Ramos (cell line): ENCODE measurements at regions not wholly inside any gene's neighbourhood (a gene's known extent, or its start where the extent isn't known, plus 50 kb on each side); places are given as distances from the start of the nearest gene placed in this dataset.

Source experiments
- in situ Hi-C: fragments of 300-500 bp; cut with MboI; formaldehyde crosslinking; loops from one replicate; pipeline ENCODE4 v1.14.3; 2022; ENCODE audit warnings: low sequenced_read_pairs; ENCODE audit not compliant: unreplicated experiment

DNA sequence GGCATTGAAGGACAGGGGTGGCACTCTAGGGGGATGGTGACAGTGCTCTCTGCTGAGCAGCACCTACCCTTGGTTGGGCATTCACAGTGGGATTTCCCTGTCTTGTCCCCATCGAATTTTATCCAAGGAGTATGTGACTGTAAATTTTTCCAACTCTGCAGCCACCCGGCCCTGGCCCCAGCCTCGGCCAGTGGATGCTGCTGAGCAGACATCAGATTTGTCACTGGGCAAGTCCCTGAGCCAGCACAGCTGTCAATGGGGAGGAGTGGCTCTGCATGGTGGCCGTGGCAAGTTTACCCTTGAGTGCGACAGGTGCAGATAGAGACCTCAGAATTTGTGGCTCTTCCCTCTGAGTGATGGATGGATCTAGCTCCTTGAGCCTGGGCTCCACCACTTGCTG lies 240.2 kb upstream of the CSF3R start:
- in situ Hi-C loops = loop anchor here (25.0 kb wide), 1 partner anchor 314 kb away; the partner anchor contains the start of gene GRIK3

DNA sequence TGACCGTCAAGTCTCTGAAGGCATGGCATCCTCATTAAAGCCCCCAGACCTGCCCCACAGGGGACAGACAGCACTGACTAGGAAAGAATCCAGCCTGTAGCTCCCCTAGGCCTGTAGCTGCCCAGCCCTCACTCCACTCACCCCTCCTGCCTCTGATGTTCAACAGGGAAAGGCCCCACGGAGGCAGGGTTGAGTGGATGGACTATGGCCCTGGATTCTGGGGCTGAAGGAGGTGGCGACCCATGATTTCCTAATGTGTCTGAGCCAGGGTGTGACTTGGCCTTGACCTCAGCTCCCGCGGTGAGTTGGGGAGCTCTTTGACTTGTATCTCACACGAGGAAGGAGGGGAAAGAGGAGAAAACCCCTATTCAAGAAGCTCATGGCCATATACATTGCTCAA lies 238.5 kb upstream of the CSF3R start:
- in situ Hi-C loops = loop anchor here (25.0 kb wide), 1 partner anchor 316 kb away; the partner anchor contains the start of gene GRIK3

DNA sequence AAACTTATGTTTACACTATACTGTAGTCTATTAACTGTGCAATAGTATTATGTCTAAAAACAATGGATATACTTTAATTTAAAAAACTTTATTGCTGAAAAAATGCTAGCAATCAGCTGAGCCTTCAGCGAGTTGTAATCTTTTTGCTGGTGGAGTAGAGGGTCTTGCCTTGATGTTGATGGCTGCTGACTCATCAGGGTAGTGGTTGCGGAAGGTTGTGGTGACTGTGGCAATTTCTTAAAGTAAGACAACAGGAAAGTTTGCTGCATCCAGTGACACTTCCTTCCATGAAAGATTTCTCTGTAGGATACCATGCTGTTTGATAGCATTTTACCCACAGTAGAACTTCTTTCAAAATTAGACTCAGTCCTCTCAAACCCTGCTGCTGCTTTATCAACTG lies 234.7 kb upstream of the CSF3R start:
- in situ Hi-C loops = loop anchor here (25.0 kb wide), 1 partner anchor 320 kb away; the partner anchor contains the start of gene GRIK3

DNA sequence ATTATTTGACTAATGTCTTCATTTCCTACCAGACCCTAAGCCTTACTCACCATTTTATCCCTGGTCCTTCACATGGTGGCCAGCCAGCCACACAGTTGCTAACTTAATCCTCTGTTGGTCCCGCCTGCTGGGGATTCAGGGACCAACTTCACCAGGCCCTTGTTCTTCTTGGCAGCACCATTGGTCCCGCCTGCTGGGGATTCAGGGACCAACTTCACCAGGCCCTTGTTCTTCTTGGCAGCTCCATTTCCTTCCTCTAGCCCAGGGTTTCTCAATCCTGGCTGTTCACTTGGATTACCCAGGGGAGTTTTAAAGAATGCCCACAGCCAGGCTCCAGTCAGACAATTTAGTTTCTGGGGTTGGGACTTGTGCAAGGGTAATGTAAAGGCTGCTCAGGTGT lies 233.1 kb upstream of the CSF3R start:
- in situ Hi-C loops = loop anchor here (25.0 kb wide), 1 partner anchor 322 kb away; the partner anchor contains the start of gene GRIK3

DNA sequence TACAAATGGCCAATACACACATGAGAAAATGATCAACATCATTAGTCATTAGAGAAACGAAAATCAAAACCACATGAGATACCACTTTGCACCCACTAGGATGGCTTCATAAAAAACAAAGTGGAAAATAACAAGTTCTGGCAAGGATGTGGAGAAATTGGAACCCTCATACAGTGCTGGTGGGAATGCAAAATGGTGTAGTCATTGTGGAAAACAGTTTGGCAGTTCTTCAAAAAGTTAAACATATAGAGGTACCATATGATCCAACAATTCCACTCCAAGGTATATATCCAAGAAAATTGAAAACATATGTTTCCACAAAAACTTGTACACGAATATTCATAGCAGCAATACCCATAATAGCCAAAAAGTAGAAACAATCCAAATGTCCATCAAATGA lies 231.6 kb upstream of the CSF3R start:
- in situ Hi-C loops = loop anchor here (25.0 kb wide), 1 partner anchor 323 kb away; the partner anchor contains the start of gene GRIK3

DNA sequence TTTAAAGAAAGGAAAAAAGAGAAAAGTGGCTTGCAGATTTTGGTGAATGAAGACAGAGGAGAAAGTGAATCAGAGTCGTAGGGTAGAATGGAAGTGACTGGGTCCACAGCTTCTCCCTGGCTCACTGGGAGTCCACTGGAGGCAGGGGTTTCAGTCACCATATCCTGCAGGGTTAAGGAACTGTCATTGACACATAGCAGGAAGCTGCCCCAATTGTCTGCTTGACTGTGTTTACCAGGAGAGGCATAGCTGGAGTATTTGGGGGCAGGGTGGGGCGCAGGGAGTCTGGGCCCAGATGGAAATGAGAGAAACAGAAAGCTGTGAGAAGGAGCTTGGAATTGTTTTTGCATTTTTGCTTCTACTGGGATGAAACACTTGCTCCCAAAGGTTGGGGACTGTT lies 228.8 kb upstream of the CSF3R start:
- in situ Hi-C loops = loop anchor here (25.0 kb wide), 1 partner anchor 326 kb away; the partner anchor contains the start of gene GRIK3

DNA sequence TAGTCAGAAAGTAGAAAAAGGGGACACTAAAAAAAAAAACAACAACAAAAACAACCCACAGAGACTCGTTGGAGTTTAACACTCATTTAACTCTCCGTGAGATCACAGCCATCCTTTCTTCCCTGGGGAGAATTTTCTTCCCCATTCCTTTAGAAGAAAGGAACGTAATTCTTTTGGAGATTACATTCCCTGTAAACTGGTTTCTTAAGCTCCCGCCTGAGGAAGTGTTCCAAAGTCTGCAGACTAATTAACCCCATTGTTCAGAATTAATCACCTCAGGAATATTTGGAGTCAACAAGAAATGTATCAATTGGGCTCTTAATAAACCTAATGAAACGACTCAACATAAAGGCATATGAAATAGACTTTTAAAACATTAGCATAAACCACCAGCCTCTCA lies 228.2 kb upstream of the CSF3R start:
- in situ Hi-C loops = loop anchor here (25.0 kb wide), 1 partner anchor 326 kb away; the partner anchor contains the start of gene GRIK3

DNA sequence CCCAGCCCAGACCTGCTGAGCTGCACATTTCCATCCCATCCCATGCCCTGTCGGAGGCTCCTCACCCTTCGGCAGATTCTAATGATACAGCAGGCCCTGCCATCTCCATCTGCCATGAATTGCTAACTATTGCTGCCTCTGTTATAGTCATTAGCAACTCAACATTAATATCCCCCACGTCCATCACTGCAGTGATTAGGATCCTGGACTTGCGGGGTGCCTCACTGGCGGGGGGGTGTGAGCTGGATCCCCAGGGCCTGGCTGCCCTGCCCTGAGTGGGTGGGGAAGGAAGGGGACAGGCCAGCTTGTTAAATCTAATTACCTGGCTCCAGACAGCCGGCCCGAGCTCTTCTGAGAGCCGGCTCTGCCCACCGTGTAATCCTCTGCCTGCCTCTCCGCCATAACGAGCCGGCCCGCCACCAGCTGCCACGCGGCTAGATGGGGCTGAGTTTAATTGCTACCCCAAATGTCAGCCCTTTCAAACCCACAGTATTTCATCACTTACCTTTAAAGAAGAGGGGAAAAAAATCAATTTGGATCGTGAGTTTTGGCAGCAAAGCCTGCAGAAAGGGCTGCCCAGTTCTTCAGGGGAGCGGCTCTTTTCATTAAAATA lies 227.3 kb upstream of the CSF3R start:
- in situ Hi-C loops = loop anchor here (10.0 to 25.0 kb wide), 2 partner anchors 327 to 725 kb away; partner anchors contain the start of gene GRIK3

DNA sequence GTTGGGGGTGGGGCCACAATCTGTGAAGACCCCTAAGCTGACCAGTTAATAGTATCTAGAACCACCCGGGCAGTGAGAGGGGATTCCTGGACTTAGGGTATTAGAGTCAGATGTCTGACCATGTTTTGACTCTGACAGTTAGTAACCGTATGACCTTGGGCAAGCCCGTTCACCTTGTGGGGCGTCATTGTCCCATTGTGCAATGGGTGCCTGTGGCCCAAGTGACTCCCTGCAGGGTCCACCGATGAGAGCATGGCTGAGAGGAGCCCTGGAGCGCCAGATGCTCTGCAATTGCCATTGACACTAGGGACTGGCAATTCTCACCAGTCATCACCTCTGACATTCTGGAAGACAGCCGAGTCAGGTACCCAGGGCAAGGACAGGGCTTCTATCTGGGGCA lies 225.9 kb upstream of the CSF3R start:
- in situ Hi-C loops = loop anchor here (10.0 to 25.0 kb wide), 2 partner anchors 329 to 726 kb away; partner anchors contain the start of gene GRIK3

DNA sequence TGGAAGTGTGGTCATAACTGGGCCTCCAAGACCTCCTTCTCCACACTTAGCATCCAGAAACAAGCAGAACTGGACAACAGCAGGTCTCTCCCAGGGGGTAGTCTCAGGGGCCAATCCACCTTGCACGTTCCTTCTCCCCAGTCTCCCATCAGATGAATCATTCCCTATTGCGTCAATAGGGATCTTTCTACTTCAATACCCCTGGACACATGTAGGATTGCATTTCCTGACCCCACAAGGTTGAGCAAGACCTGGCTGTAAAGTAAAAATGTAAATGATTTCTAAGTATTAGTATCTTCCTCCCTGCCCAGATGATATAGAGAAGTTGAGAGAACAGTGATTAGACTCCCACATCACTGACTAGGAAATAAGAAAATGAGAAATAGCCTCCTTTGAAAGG lies 224.5 kb upstream of the CSF3R start:
- in situ Hi-C loops = loop anchor here (10.0 to 25.0 kb wide), 2 partner anchors 330 to 728 kb away; partner anchors contain the start of gene GRIK3

DNA sequence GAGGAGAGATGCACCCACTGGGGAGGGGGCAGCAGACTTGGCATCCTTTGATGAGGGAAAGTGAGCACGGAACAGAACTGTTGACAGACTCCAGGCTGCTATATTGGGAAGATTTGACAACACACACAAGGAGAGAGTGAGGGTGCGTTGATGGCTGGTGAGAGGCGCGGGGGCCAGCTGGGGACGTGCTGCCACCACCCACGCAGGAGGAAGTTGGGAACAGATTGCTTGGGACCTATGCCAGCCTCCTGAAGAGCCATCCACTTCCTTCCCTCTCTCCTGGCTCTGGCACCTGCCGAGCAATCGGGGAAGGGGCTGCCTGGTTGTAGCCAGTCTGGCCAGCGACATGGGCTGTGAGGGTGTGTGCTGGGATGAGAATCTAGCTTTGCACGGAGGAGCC lies 223.7 kb upstream of the CSF3R start:
- in situ Hi-C loops = loop anchor here (10.0 to 25.0 kb wide), 2 partner anchors 331 to 728 kb away; partner anchors contain the start of gene GRIK3

DNA sequence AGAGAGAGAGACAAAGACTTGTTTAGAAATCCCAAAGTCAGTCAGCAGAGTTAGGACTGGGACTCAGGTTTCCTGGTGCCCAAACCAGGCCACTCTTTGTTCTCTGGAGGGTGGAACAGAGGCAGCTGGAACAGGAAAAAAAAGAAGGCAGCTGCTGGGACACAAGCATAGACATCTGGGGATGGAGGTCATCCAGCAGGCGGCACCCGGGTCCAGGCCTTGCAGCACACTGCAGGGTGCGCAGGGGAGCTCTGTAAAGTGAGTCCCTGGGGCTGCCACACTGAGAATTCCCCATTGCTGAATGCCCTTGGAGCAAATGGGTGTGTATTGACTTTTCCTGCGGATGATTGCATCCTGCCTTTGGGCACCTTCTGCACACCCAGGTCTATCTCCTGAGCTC lies 222.9 kb upstream of the CSF3R start:
- in situ Hi-C loops = loop anchor here (10.0 to 25.0 kb wide), 2 partner anchors 332 to 729 kb away; partner anchors contain the start of gene GRIK3

DNA sequence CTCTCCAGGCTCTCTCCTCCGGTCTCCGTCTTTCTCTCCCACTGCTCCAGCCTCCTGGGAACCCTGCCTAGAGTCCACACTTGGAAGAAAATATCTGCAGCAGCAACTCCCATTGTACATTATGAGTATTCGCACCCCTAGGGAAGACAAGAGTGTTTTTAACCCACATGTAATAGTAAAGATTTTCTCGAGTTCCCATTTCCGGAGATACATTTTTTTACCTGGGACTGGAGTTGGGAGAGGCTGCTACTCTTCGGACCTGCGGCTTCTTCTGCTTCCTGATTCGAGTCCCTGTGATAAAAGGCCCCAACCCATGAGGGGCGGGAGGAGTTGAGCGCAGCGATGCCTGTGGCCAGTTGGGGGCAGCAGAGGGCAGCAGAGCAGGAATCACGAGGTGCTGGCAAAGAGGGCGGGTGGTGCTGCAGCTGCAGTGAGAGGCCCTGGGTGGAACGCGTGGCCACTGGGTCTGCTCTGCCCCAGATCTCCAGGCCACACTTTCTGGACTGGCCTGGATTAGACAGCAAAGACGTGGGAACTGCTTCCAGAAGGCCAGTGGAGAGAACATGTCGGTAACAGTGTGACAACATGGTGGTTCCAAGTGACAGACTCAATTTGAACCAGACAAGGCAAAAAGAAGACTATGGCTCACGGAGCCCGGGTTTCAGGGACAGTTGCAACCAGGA lies 221.0 kb upstream of the CSF3R start:
- in situ Hi-C loops = loop anchor here (10.0 to 25.0 kb wide), 2 partner anchors 334 to 731 kb away; partner anchors contain the start of gene GRIK3

DNA sequence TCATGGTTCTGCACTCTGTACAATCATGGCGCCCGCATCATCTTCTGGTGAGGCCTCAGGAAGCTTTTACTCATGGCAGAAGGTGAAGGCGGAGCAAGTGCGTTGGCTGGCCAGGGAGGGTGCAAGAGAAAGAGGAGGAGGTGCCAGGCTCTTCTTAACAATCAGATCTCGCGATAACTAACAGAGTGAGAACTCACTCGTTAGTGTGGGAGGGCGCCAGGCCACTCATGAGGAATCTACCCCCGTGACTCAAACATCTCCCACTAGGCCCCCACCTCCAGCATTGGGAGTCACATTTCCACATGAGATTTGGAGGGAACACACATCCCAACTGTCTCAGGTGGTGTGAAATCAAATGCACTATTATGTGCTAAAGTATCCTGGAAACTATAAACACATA lies 220.2 kb upstream of the CSF3R start:
- in situ Hi-C loops = loop anchor here (10.0 to 25.0 kb wide), 2 partner anchors 334 to 732 kb away; partner anchors contain the start of gene GRIK3

DNA sequence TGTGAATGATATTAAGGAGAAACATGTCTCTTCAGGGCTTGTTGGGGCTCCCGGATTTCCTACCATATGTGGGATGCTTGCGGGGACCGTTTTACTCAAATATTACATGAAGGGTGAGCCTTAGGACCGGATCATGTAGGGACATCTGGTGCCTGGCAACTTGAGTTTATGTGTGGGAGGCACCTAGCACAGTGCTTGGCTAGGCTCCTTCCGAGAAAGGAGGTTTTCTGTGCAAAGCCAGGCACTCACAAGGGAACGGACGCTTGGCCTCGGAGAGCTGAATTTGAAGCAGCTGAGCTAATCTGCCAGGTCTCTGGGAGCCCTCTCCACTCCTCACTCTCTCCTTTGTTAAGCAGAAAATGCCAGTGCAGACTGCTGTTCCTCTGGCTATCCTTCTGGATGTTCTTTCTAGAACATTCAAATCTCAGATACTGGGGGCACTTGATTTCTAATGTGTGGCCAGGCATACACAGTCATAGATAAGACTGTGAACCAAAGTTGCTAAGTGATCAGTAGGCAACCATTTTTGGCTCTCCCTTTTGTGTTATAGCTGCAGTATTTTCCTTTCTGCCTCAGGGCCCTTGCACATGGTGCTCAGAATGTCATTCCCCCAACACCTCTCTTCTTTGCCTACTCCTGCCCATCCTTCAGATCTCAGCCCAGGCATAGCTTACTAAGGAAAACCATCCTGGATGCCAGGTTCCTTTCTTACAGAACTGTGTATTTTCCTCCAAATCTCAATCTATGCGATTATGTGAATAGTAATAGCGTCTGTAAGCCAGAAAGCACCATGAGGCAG lies 216.6 kb upstream of the CSF3R start:
- in situ Hi-C loops = no loop called here

DNA sequence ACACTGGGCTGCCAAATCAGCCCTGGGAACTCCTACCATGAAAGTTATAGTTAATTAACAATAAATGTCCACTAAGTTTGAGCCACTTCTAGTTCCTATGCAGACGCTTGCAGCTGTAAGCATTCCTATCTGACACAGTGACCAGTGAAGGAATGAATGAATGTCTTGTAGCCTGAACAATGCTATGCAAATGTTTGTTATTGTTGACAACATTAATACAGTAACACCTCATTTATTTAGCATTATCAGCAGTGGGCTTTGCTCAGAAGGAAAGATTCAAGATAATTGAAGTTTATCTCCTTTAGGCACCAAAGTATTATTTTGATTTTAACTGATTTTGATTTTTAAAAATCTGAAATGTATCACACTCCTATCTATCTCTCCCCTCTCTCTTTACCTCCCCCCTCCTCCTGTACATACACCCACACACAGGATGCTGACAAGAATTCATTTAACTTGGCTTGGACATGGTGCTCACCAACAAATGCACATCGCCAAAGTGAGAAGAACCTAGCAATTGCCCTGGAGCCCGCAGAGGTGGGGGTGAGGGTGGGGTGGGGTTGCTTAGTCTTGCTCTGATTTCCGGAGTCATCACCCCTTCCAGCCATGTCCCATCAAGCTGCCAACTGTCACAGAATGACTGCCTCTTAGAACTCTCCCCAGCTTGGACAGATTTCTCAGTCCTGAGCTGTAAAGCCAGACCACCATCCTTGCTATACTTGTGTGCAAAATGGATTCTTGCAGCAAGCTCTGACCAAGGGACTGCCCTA lies 215.3 kb upstream of the CSF3R start:
- in situ Hi-C loops = no loop called here

DNA sequence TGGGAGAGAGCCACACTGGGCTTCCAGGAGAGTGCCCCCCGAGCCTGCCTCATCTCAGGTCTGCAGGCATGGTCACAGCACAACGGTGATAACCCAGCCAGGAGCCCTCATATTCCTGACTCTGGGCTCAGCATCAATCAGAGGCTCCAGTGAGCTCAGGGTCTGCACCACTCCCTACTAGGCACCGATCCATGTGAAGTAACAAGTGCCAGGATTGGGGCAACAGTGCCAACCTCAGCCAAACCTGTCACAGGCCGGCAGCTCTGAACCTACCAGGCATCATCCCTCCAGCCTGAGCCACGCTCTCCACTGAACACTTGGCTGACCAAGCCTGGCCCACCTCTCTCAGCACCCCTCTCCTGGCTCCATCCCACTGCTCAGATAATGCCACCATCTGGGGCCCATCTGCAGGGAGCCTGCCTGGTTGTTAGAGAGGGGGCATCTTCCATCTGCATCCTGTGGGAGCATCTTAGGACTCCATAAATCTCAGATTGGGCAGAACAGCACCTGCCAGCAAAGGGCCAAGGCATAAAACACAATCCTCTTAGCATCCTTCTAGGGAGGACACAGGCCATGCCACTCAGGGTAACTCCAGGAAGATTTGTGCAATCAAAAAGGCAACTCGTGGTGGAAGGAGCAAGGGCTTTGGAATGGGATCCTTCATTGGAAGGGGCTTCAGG lies 213.7 kb upstream of the CSF3R start:
- in situ Hi-C loops = no loop called here

DNA sequence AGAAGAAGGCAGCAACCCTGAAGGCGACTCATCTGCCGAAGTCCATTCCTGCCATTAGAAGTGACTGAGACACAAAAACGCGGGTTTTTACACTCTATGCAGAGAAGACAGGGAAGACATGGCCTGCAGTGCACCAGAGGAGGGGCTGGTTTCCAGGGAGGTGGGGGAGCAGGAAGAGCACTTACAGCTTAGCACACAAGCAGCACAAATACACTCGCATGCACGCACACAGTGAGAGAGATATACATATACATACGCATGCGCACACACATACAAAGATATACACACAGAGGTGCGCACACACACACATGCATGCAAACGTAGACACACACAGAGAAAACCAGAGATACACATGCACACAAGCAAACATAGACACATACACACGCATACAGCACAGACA lies 210.9 kb upstream of the CSF3R start:
- in situ Hi-C loops = no loop called here

DNA sequence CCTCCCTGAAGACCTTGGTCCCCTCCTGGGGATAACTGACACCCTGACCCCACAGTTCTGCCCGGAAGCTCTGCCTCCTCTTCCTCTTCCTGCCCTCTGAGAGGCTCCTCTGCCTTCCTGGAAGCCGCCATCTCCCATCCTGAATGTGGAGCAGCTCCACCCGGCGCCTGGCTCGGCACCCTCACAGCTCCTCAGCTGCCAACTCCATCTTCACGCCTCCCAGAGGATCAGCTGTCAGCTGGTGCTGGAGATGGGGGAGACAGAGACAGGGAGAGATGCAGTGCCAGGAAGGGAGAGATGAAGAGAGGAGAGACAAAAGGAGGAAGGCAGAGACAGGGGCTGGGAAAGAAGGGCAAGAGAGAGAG lies 210.4 kb upstream of the CSF3R start:
- in situ Hi-C loops = no loop called here
